H1 (cell line): ENCODE measurements at regions not wholly inside any gene's neighbourhood (a gene's known extent, or its start where the extent isn't known, plus 50 kb on each side); places are given as distances from the start of the nearest gene placed in this dataset.

Source experiments
- CTCF ChIA-PET: fragments of 300-600 bp; sonication (Branson Sonifier 250); formaldehyde crosslinking; loops from one replicate; lab custom pipeline; 2021; ENCODE audit not compliant: partially characterized antibody; lab: Charles Lee
- POLR2A ChIA-PET: fragments of 300-600 bp; sonication (Branson Sonifier 250); formaldehyde crosslinking; loops from one replicate; lab custom pipeline; 2021; ENCODE audit warnings: inconsistent platforms; ENCODE audit not compliant: partially characterized antibody; lab: Charles Lee
- DNase-seq, 2 experiments: peaks; one replicate each; pipeline versions ENCODE4 v3.0.0 to v3.0.0-alpha.2; 2010 to 2022; ENCODE audit warnings: low spot score in 2 of 2, low read depth in 1 of 2, mixed read lengths in 1 of 2
- FAIRE-seq: peaks from 2 replicates; lab custom pipeline; 2011; peaks lifted over from hg19 to GRCh38; lab: Jason Lieb, UNC
- H2AFZ ChIP-seq: 2 replicates; pipeline ENCODE4 v1.8.1; 2012; ENCODE audit warnings: low read length, inconsistent platforms
- H2AK5ac ChIP-seq: 2 replicates; pipeline ENCODE4 v1.6.1; 2013; ENCODE audit warnings: low read depth, low read length
- H2BK120ac ChIP-seq: replicated peaks from 2 replicates; pipeline ENCODE3; 2013; ENCODE audit warnings: low read depth, low read length, inconsistent platforms
- H2BK12ac ChIP-seq: 2 replicates; pipeline ENCODE4 v1.6.1; 2013; ENCODE audit warnings: low read depth, low read length
- H2BK15ac ChIP-seq: 2 replicates; pipeline ENCODE4 v1.6.1; 2013; ENCODE audit warnings: low read length
- H2BK20ac ChIP-seq: 2 replicates; pipeline ENCODE4 v1.6.1; 2013; ENCODE audit warnings: low read length
- H2BK5ac ChIP-seq: 2 replicates; pipeline ENCODE4 v1.6.1; 2013; ENCODE audit warnings: low read depth, low read length
- H3K14ac ChIP-seq: 2 replicates; pipeline ENCODE4 v1.6.1; 2013; ENCODE audit warnings: inconsistent platforms; ENCODE audit not compliant: insufficient read length
- H3K18ac ChIP-seq: 2 replicates; pipeline ENCODE4 v1.6.1; 2013; ENCODE audit warnings: low read length; ENCODE audit errors: extremely low read depth
- H3K23ac ChIP-seq: 2 replicates; pipeline ENCODE4 v1.6.1; 2013; ENCODE audit warnings: inconsistent platforms; ENCODE audit not compliant: insufficient read length
- H3K23me2 ChIP-seq: 2 replicates; pipeline ENCODE4 v1.6.1; 2013; ENCODE audit warnings: low read depth, low read length
- H3K27ac ChIP-seq: 2 replicates; pipeline ENCODE4 v1.6.1; 2011; ENCODE audit warnings: low read depth, low read length, inconsistent platforms
- H3K27me3 ChIP-seq, 4 experiments: replicated peaks in 1 of 4; 1 replicate in 1 of 4; 2 replicates in 3 of 4; pipeline versions ENCODE4 v1.6.1 to v1.8.1; 2011 to 2013; ENCODE audit warnings: low read length in 3 of 4, mild to moderate bottlenecking in 3 of 4, inconsistent platforms in 2 of 4, mixed read lengths in 2 of 4, moderate library complexity in 1 of 4; ENCODE audit not compliant: control insufficient read depth in 3 of 4, insufficient read depth in 3 of 4; ENCODE audit errors: extremely low read depth in 1 of 4
- H3K36me3 ChIP-seq, 4 experiments: 2 replicates each; pipeline versions ENCODE4 v1.6.1 to v1.8.1; 2011 to 2013; ENCODE audit warnings: mild to moderate bottlenecking in 4 of 4, low read length in 3 of 4, moderate library complexity in 2 of 4, control low read depth in 1 of 4, inconsistent platforms in 1 of 4; ENCODE audit not compliant: insufficient read depth in 4 of 4, control insufficient read depth in 2 of 4
- H3K4ac ChIP-seq: replicated peaks from 2 replicates; pipeline ENCODE3; 2013; ENCODE audit warnings: low read length, low read depth, mixed read lengths, inconsistent platforms; ENCODE audit not compliant: insufficient read length
- H3K4me1 ChIP-seq, 4 experiments: replicated peaks in 1 of 4; 1 replicate in 1 of 4; 2 replicates in 3 of 4; pipeline versions ENCODE4 v1.6.1 to v1.8.1; 2011 to 2013; ENCODE audit warnings: low read length in 3 of 4, inconsistent platforms in 2 of 4, mixed read lengths in 1 of 4; ENCODE audit not compliant: insufficient read depth in 4 of 4, control insufficient read depth in 3 of 4
- H3K4me2 ChIP-seq, 2 experiments: 2 replicates each; pipeline versions ENCODE4 v1.6.1 to v1.8.1; 2011 to 2013; ENCODE audit warnings: low read depth in 2 of 2, low read length in 2 of 2, control low read depth in 1 of 2, inconsistent platforms in 1 of 2, mild to moderate bottlenecking in 1 of 2; ENCODE audit not compliant: insufficient read depth in 1 of 2
- H3K4me3 ChIP-seq, 4 experiments: fragments of 200-600, 300-600 bp in 1 of 4; sonication (generic), shearing (Covaris generic), sonication (Bioruptor Twin) in 1 of 4; 2 replicates each; pipeline versions ENCODE4 v1.5.1 to v1.8.1; 2011 to 2016; ENCODE audit warnings: low read length in 4 of 4, low read depth in 3 of 4, control low read depth in 2 of 4, inconsistent platforms in 2 of 4, mild to moderate bottlenecking in 2 of 4, mixed read lengths in 1 of 4, moderate library complexity in 1 of 4; ENCODE audit not compliant: insufficient read depth in 2 of 4; ENCODE audit errors: extremely low read depth in 1 of 4
- H3K56ac ChIP-seq: replicated peaks from 2 replicates; pipeline ENCODE3; 2013; ENCODE audit warnings: low read depth, mild to moderate bottlenecking, mixed read lengths, low read length, inconsistent platforms; ENCODE audit not compliant: insufficient read length
- H3K79me1 ChIP-seq: 2 replicates; pipeline ENCODE4 v1.6.1; 2013; ENCODE audit warnings: low read depth, low read length, control low read depth
- H3K79me2 ChIP-seq, 2 experiments: 2 replicates each; pipeline versions ENCODE4 v1.6.1 to v1.8.1; 2012 to 2013; ENCODE audit warnings: low read length in 2 of 2, mild to moderate bottlenecking in 2 of 2, inconsistent platforms in 1 of 2; ENCODE audit not compliant: insufficient read depth in 2 of 2, control insufficient read depth in 1 of 2
- H3K9ac ChIP-seq, 4 experiments: replicated peaks in 1 of 4; 1 replicate in 1 of 4; 2 replicates in 3 of 4; pipeline versions ENCODE4 v1.6.1 to v1.8.1; 2011 to 2013; ENCODE audit warnings: low read depth in 3 of 4, low read length in 3 of 4, control low read depth in 2 of 4, mild to moderate bottlenecking in 2 of 4, moderate library complexity in 2 of 4, inconsistent platforms in 1 of 4; ENCODE audit errors: extremely low read depth in 1 of 4
- H3K9me3 ChIP-seq, 2 experiments: 2 replicates each; pipeline versions ENCODE4 v1.6.1 to v1.8.1; 2012 to 2013; ENCODE audit warnings: mild to moderate bottlenecking in 2 of 2, moderate library complexity in 2 of 2, control low read depth in 1 of 2, inconsistent platforms in 1 of 2, low read depth in 1 of 2, low read length in 1 of 2, mixed read lengths in 1 of 2; ENCODE audit not compliant: insufficient read depth in 2 of 2
- H4K20me1 ChIP-seq, 2 experiments: replicated peaks in 1 of 2; 2 replicates each; pipeline versions ENCODE3 to v1.8.1; 2011 to 2013; ENCODE audit warnings: inconsistent platforms in 2 of 2, low read length in 2 of 2, mild to moderate bottlenecking in 1 of 2; ENCODE audit not compliant: insufficient read depth in 2 of 2, control insufficient read depth in 1 of 2
- H4K5ac ChIP-seq: 2 replicates; pipeline ENCODE4 v1.6.1; 2013; ENCODE audit warnings: low read length, low read depth, mixed read lengths, inconsistent platforms; ENCODE audit not compliant: insufficient read length
- H4K8ac ChIP-seq: 2 replicates; pipeline ENCODE4 v1.8.0; 2013; ENCODE audit warnings: mild to moderate bottlenecking, moderate library complexity, low read length, inconsistent platforms; ENCODE audit not compliant: insufficient read depth; ENCODE audit errors: extremely low read depth
- H4K91ac ChIP-seq: replicated peaks from 2 replicates; pipeline ENCODE3; 2013; ENCODE audit warnings: low read length, mixed read lengths, inconsistent platforms; ENCODE audit not compliant: insufficient read length
- BRCA1 ChIP-seq: IDR thresholded peaks from 2 replicates; pipeline ENCODE4 v1.6.1; 2012; ENCODE audit warnings: low read depth, low read length, improper control_type of control experiment
- CHD1 ChIP-seq: IDR thresholded peaks from 2 replicates; pipeline ENCODE4 v1.6.1; 2012; ENCODE audit warnings: low read depth, low read length, improper control_type of control experiment
- CTBP2 ChIP-seq: IDR thresholded peaks from 2 replicates; pipeline ENCODE4 v1.7.0; 2011; ENCODE audit warnings: borderline replicate concordance, mild to moderate bottlenecking, moderate library complexity, mixed read lengths, low read length; ENCODE audit not compliant: insufficient read depth, insufficient read length
- GTF2F1 ChIP-seq: IDR thresholded peaks from 2 replicates; pipeline ENCODE4 v1.6.1; 2012; ENCODE audit warnings: low read depth, low read length, improper control_type of control experiment, borderline replicate concordance
- NRF1 ChIP-seq: IDR thresholded peaks from 2 replicates; pipeline ENCODE4 v1.6.1; 2011; ENCODE audit warnings: mild to moderate bottlenecking, low read depth, low read length, improper control_type of control experiment
- RAD21 ChIP-seq, 2 experiments: IDR thresholded peaks in 1 of 2; conservative IDR thresholded peaks in 1 of 2; 2 replicates each; pipeline ENCODE4 v1.6.1; 2011; ENCODE audit warnings: low read depth in 2 of 2, low read length in 2 of 2, improper control_type of control experiment in 1 of 2, inconsistent platforms in 1 of 2, mild to moderate bottlenecking in 1 of 2, moderate library complexity in 1 of 2
- RBBP5 ChIP-seq: IDR thresholded peaks from 2 replicates; pipeline ENCODE4 v1.7.1; 2012; ENCODE audit warnings: low read depth, mild to moderate bottlenecking, inconsistent platforms, low read length, moderate library complexity, borderline replicate concordance
- whole genome bisulfite sequencing, 2 experiments: shearing (Covaris generic) in 1 of 2; methylation state at CpG; one replicate each; pipeline versions ENCODE4 v1.1.6 to v1.1.7; 2013 to 2015; ENCODE audit warnings: low lambda C conversion rate in 2 of 2, mixed read lengths in 2 of 2, inconsistent platforms in 1 of 2, low coverage in 1 of 2, missing lambda C conversion rate in 1 of 2; ENCODE audit not compliant: insufficient replicate concordance in 2 of 2, insufficient coverage in 1 of 2, insufficient read length in 1 of 2; ENCODE audit errors: extremely low coverage in 1 of 2, missing lambda C conversion rate in 1 of 2; 5-methylcytosine and 5-hydroxymethylcytosine counted together
- TF ChIP-seq, protein P1 (sequence below): IDR thresholded peaks from 2 replicates; pipeline ENCODE4 v1.6.1; 2011; ENCODE audit warnings: low read depth, mild to moderate bottlenecking, low read length; ENCODE audit not compliant: insufficient read depth
- TF ChIP-seq, protein P2 (sequence below): IDR thresholded peaks from 2 replicates; pipeline ENCODE4 v1.6.1; 2011; ENCODE audit warnings: low read length, improper control_type of control experiment

DNA sequence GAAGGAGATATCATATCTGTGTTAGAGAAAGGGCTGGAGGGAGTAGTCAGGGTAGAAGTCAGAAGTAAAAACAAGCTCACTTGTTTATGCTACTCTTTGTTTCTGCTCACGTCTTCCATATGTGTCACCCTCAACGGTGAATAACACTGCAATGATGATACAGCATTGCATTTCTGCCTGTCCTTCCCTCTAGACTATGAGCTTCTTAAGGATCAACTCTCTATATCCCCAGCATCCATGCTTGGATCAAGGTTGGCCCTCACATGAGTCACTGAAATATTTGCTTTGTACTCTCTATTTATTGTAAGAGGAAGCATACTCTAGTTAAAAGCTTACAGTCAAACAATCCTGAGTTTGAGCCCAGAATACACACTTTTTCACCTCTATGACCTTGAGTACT, 406.0 kb downstream of the RFC3 start:
- Histone ChIP-seq H2BK15ac (no peak overlapping the region), H2BK5ac (no peak overlapping the region), H3K4me1 (no peaks in the 10 kb centered on the region), H2BK12ac (no peak overlapping the region), H3K9me3 (peaks cover 0 to 6% of the 10 kb centered on the region in 2 experiments; a peak in 1 of 4 replicates), H4K20me1 (no peaks in the 10 kb centered on the region), H3K27me3 (no peaks in the 10 kb centered on the region), H3K9ac (no peak overlapping the region), H2BK20ac (no peak overlapping the region), H3K27ac (no peak overlapping the region), H3K56ac (no peak overlapping the region), H3K4ac (no peak overlapping the region), H2AFZ (no peak overlapping the region), H3K79me1 (no peaks in the 10 kb centered on the region), H3K23ac (no peak overlapping the region), H4K8ac (no peak overlapping the region), H3K14ac (no peak overlapping the region), H3K4me2 (no peak overlapping the region), H3K79me2 (no peaks in the 10 kb centered on the region), H3K23me2 (no peaks in the 10 kb centered on the region), H4K5ac (no peak overlapping the region), H2BK120ac (no peak overlapping the region), H3K36me3 (no peaks in the 10 kb centered on the region), H4K91ac (no peak overlapping the region), H3K4me3 (no peak overlapping the region), H2AK5ac (no peak overlapping the region), H3K18ac (no peak overlapping the region)
- CTCF ChIA-PET: no interaction called here
- DNase-seq (no peak), FAIRE-seq (no peak)
- WGBS, 2 experiments: 80% methylated on average over 2 of the region's 2 CpGs; no CpG with 5 or more reads in 1 of the 2 experiments
- POLR2A ChIA-PET: no interaction called here
- TF ChIP-seq, protein P1, sequence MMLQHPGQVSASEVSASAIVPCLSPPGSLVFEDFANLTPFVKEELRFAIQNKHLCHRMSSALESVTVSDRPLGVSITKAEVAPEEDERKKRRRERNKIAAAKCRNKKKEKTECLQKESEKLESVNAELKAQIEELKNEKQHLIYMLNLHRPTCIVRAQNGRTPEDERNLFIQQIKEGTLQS: no peak
- no peak for TF ChIP-seq BRCA1
- no peak for TF ChIP-seq NRF1
- TF ChIP-seq RAD21 (IDR thresholded peaks at IDR 0.05 in 1 of 2, conservative IDR thresholded peaks at IDR 0.05 in 1 of 2; ENCODE audit: low read depth in 2 of 2, low read length in 2 of 2): no peak
- no peak for TF ChIP-seq CHD1
- no peak for TF ChIP-seq GTF2F1
- no peak for TF ChIP-seq CTBP2
- TF ChIP-seq, protein P2, sequence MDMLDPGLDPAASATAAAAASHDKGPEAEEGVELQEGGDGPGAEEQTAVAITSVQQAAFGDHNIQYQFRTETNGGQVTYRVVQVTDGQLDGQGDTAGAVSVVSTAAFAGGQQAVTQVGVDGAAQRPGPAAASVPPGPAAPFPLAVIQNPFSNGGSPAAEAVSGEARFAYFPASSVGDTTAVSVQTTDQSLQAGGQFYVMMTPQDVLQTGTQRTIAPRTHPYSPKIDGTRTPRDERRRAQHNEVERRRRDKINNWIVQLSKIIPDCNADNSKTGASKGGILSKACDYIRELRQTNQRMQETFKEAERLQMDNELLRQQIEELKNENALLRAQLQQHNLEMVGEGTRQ: no peak
- TF ChIP-seq RBBP5: no peak
